G401.6 (cell line): ENCODE measurements at regions not wholly inside any gene's neighbourhood (a gene's known extent, or its start where the extent isn't known, plus 50 kb on each side); places are given as distances from the start of the nearest gene placed in this dataset.

Experiments
- FAIRE-seq: peaks from 2 replicates; lab custom pipeline; 2012; peaks lifted over from hg19 to GRCh38; lab: Jason Lieb, UNC

DNA sequence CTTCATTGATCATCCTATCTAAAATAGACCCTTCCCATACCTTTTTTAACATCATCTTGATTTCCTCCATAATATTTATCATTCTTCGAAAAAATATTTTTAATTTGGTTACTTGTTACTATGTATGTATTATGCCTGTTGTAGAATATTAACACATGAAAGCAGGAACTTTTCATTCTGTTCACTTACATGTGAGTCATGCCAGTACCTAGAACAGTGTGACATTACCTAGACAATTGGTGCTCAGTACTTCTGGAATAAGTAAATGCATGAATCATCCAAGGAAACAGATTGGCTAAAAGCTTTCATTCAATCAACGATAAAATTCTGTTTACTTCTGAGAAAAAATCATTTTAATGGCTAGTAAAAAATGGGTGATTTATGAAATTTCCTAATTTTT lies 76.4 kb downstream of the CXXC4 start:
- no peak for FAIRE-seq

DNA sequence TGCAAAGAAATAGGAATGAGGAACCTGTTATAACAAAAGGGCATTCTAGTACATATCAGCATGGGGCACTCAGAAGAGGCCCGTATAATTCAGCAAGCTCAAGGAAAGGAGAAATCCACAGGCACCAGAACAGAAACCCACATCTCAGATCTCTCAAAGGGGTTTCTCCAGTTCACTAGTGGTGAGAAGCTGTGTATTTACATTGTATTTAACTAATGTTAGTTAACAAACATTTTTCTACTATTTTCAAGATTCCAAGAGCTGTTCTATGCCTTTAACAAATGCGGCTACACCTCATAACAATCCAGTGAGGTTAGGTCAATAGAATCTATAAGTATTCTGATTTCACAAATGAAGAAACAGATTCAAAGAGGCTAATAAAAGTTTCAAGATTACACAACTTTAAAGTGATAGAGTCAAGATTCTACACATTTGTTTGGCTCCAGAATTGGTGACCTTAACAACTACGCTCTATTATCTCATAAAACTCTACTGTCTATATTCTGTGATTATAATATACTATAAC lies 77.3 kb downstream of the CXXC4 start:
- peak; percentile 63 for FAIRE-seq

GRCh38 chr4:104416725-104417356 lies 77.9 kb downstream of the CXXC4 start:
- FAIRE-seq = no peak

DNA sequence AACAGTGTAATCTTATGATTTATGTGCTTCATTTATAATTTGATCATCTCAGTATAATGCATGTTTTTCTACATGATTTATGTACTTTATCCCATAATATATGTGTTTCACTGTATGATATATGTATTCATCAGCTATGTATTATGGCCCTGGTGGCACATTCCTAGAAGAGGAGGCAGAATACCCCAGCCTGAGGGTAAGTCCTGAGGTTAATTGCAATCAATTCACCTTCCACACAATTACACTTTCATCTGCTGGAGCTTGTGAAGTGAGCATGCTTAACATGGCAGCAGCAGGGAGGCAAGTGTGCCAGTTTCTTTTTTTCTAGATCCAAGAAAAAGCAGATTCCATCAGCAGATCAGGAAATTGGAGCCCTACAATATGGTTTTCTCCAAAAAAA lies 81.2 kb downstream of the CXXC4 start:
- FAIRE-seq = no peak

GRCh38 chr4:104412344-104412743 lies 82.3 kb downstream of the CXXC4 start:
- FAIRE-seq = no peak

- FAIRE-seq = no peak
These were observed 83.2 kb downstream of the CXXC4 start for GRCh38 chr4:104411502-104411901.

DNA sequence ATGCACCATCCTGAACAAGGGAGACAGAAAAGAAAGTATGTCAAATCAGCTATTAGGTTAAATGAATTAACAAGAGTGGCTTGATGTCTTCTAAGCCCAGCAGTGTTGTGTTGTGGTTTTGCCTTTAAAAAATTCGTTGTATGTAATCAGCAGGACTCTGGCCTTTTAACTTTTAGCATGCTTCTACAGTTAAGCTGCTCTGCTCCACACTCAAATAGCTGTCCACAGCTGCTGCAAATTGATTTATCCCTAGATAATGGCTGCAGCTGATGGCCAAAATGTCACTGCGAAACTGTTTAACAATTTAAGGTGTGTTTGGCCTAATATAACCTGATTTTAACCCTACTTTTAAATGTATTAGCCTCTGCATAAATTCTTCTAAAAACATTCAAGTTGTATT lies 85.8 kb downstream of the CXXC4 start:
- no peak for FAIRE-seq

- no peak for FAIRE-seq
These were observed 90.3 kb downstream of the CXXC4 start for GRCh38 chr4:104404361-104404760.

DNA sequence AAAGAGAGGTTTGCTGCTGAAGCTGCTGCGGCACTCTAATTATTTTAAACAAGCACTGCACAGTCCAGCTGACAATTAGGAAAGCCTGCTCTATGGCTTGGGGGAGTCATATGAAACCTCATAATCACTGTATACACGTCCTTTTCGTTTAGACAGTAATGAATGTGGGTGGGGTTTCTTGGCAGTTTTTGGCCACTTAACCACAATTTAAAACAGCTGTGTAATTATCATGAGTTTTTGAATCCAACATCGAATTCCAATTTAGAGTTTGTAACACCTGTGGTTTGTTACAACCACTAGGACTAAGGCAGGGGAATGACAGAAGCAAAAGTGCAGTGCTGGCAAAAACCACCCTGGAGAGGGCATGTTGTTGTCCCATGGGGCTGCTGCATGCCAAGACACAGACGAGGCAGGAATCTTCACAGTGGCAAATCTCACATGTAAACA lies 99.5 kb downstream of the CXXC4 start:
- FAIRE-seq = no peak

DNA sequence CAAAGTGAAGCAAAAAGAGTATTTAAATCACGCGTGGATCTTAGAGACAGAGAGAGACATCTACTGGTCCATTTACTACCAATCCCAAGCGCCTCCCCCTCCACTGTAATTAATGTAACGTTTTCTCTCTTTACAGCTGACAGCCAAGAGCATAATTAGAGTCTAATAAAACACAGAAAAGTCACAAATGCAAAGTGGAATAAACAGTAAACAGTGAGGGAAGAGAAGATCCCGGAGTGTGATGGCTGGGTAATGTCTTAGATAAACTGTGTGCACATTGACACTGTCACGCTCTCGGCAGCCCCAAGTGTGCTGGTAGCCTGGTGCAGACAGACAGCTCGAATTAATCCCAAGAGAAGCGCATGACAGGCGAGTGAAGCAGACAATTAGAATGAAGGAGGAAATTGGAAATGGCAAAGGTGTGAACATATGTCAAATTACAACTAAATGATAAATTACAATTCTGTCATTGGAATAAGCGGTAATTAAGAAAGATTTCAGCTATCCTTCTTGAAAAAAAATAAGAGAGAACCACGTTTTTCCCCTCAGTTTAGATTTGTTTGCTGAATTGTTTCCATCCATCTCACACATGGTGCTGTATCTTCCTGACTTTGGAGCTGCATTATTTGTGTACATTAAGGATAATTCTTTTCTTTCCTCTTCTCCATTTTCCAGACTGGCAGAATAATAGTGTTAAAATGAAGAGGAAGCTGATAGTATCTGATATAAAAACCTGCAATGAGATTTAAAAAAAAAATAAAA lies 100.1 kb downstream of the CXXC4 start:
- no peak for FAIRE-seq

DNA sequence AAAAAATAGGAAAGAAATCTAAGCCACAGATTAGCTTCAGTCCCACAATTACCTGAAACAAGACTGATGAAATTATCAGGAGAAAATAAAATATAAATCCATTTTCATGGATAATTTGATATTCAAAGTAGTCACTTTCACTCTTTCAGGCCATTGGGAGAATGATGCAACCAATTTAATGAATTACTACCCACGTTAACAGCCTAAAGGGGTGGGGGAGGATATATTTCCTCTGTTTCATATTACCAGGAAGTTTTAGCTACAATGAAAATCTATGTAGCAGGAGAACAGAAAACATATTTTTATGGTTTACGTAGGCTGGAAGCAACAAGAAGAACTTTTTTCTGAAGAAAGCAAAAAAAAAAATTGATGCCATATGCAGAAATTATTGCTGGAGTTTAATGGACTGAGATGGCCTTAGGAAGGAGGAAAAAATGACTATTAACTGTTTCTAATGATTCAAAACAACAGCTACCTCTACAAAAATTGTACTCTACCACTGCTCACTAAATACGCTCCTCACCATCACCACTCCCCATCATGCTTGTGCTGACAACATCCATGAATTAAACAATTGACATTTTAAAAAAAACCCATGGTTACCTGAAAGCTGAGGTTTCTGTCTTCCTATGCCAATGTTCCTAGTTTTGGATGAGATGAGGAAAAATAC lies 100.9 kb downstream of the CXXC4 start:
- FAIRE-seq = no peak

DNA sequence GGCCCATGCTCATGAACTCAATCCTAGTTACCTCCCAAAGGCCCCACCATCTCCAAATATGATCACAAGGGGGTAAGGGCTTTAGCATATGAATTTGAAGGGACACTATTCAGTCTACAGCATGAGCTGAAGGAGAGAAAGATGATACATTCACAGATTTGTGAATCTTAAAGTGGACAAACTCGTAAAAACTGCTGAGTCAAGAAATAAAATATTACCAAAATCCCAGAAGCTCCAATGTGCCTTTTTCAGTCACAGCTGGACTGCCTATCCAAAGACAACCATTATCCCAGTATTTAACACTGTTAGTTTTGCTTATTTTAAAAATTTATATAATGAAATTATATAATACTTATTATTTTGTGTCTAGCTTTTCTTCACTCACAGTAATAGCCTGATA lies 109.0 kb downstream of the CXXC4 start:
- FAIRE-seq = no peak

- FAIRE-seq = no peak
These were observed 111.7 kb downstream of the CXXC4 start for GRCh38 chr4:104382961-104383360.

DNA sequence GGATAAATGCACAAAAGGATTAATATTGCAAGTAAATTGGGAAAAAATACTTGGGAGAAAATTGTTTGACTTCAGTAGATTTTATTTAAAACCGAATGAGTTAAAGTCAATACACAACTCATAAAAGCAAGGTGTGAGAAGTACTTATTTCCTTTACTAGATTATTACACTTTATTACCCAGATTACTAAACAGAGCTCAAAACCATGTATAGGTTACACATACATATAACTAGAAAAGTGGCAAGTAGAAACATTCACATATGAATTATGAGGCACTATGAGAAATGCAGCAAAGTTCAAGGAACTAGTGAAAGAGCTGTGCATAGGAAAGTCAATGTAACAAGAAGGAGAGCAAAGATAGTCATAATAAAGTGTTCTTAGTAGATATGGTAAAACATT lies 113.0 kb downstream of the CXXC4 start:
- no peak for FAIRE-seq

DNA sequence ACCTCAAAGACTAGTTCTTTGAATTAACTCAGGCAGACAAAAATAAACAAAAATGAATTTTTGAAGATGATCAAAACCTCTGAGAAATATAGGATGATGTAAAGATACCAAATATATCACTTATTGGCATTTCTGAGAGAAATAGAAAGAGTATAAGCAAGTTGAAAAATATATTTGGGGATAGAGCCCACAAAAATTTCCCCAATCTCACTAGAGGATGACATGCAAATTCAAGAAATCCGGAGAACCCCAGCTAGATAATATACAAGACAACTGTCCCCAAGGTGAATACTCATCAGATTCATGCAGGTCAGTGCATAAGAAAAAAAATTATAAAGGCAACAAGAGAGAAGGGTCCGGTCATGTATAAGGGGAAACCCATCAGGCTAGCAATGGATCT lies 129.1 kb downstream of the CXXC4 start:
- FAIRE-seq = no peak

DNA sequence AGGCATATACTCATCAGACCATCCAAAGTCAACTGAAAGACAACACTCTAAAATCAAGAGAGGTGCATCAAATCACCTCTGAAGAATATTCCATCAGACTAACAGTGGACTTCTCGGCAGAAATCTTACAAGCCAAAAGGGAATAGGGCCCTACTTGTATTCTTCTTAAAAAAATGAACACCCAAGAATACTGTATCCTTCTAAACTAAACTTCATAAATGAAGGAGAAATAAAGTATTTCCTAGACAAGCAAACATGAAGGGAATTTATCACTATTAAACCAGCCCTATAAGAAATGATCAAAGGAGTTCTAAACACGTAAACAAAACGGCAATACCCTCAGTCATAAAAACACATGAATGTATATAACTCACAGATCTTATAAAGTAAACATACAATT lies 141.2 kb downstream of the CXXC4 start:
- no peak for FAIRE-seq

DNA sequence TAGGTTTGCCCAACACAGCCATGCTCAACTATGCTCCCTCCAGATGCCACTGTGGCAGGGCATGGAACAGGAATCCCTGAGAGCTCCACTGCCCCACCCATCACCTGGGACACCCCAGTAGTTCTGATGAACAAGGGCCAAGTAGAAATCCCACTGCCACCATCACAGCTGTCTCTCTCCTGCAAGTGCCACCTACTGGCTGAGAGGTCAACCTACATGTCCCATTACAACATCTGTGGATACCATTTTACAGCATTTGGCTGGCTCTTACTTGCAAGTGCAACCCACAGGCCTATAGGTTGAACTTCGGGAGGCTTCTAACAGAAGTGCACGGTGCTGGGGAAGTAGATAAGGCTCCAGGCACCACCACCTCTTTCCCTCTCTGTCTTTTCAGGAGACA lies 142.5 kb downstream of the CXXC4 start:
- FAIRE-seq = no peak

GRCh38 chr4:104351706-104352105 lies 143.0 kb downstream of the CXXC4 start:
- no peak for FAIRE-seq

DNA sequence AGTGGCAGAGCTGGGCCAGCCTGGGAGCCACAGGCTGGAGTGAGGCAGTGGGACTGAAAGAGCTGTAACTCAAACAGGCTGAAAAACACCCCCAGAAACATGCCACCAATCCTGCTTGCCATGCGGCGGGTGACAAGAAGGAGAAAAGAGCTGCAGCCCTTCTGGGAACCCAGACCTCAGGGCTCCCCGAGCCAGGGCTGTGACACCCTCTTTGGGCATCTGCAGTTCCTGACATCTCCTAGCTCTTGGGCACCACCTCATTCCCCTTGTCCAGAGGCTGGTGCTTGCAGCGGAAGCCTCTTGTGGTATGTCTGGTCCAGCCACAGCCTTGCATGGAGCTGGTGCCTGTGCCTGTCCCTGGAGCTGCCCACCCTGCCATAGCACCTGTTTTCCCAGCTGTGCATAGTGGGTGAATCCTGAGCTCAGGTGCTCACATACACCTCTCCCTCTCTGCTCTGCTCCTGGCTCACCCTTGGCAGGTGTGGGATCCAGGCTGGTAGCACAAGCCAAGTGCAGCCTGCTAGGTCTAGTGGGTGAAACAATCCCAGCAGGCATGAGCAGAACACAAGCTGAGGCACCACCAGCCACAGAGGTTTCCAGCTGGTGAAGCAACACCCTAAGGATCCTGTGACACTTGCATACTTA lies 149.0 kb downstream of the CXXC4 start:
- no peak for FAIRE-seq

GRCh38 chr4:104344342-104344980 lies 150.2 kb downstream of the CXXC4 start:
- no peak for FAIRE-seq

DNA sequence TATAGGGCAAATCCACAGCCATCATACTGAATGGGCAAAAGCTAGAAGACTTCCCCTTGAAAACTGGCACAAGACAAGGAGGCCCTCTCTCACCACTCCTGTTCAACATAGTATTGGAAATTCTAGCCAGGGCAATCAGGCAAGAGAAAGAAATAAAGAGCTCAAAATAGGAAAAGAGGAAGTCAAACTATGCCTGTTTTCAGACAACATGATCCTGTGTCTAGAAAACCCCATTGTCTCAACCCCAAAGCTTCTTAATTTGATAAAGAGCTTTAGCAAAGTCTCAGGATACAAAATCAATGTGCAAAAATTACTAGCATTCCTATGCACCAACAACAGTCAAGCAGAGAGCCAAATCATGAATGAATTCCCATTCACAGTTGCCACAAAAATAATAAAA lies 160.3 kb downstream of the CXXC4 start:
- FAIRE-seq = no peak
